HL-60 (cell line): ENCODE measurements at regions not wholly inside any gene's neighbourhood (a gene's known extent, or its start where the extent isn't known, plus 50 kb on each side); places are given as distances from the start of the nearest gene placed in this dataset.

Experiments
- CTCF ChIP-seq: IDR thresholded peaks from one replicate; pipeline ENCODE4 v1.5.1; 2011; ENCODE audit warnings: low read length, control low read depth, inconsistent platforms; ENCODE audit not compliant: insufficient read depth
- GABPA ChIP-seq: IDR thresholded peaks from 2 replicates; pipeline ENCODE4 v1.6.1; 2012; ENCODE audit warnings: low read depth
- POLR2AphosphoS5 ChIP-seq: IDR thresholded peaks from 2 replicates; pipeline ENCODE4 v1.6.1; 2012; ENCODE audit warnings: low read depth
- REST ChIP-seq: IDR thresholded peaks from 2 replicates; pipeline ENCODE4 v1.6.1; 2012; ENCODE audit warnings: low read depth; ENCODE audit not compliant: insufficient replicate concordance
- SPI1 ChIP-seq: IDR thresholded peaks from 2 replicates; pipeline ENCODE4 v1.6.1; 2012; ENCODE audit warnings: low read depth, mild to moderate bottlenecking, borderline replicate concordance

GRCh38 chr3:177882124-177882648 lies 654.0 kb upstream of the KCNMB2 start:
- TF ChIP-seq REST: no peak
- TF ChIP-seq POLR2AphosphoS5: no peak
- no peak for TF ChIP-seq CTCF
- TF ChIP-seq GABPA: no peak
- no peak for TF ChIP-seq SPI1
